Esophagus mucosa (tissue), 1 donor: ENCODE measurements at regions not wholly inside any gene's neighbourhood (a gene's known extent, or its start where the extent isn't known, plus 50 kb on each side); places are given as distances from the start of the nearest gene placed in this dataset.

Experiments used
- ATAC-seq: fragments of 200-7000 bp; cut with Tn5 transposase; one replicate; pipeline ENCODE4 v1.9.1; 2020
- donor health status: DM: yes; HTN: yes; CAD: no.

- ATAC-seq: no peak
Measured at GRCh38 chr1:29467989-29468900, 231.9 kb downstream of the PTPRU start.

GRCh38 chr1:29466258-29466657, 229.9 kb downstream of the PTPRU start:
- ATAC-seq: no peak

GRCh38 chr1:29465755-29466154, 229.4 kb downstream of the PTPRU start:
- ATAC-seq: no peak

DNA sequence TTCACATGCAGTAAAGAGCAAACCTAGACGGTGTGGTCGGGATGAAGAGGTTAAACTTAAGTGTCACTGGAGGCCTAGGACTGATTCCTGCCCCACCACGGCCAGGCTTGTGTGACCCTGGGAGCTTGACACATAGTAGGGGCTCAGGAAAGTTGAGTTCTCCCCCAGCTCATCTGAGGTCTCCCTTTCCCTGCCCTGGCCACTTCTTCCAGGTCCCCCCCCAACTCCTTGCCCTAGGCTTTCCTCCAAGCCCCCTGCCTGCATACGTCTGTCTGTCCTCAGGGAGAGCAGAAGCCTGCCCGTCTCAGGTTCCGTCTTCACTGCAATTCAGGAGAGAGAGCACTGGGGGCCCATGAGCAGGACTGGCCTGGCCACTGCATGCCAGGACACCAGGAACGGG, 225.8 kb downstream of the PTPRU start:
- no peak for ATAC-seq

- no peak for ATAC-seq
Measured at GRCh38 chr1:29461115-29461739, 224.9 kb downstream of the PTPRU start.

DNA sequence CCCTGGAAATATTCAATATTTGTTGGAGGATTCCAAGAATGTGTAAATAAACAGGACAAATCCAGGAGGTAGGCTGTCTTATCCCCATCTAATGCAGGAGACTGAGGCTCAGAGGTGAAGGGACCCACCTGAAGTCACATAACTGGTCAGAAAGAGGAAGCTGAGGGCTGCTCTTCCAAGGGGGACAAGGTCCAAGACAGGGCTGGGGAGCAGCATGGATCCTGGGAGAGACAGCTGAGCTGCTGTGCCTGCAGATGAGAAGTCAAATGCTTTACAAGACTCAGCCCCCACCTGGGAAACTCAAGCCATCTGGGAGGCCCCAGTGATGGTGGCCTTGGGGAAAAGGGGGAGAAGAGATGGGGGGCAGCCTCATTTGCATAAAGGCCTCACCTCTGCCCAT, 224.4 kb downstream of the PTPRU start:
- ATAC-seq: no peak

DNA sequence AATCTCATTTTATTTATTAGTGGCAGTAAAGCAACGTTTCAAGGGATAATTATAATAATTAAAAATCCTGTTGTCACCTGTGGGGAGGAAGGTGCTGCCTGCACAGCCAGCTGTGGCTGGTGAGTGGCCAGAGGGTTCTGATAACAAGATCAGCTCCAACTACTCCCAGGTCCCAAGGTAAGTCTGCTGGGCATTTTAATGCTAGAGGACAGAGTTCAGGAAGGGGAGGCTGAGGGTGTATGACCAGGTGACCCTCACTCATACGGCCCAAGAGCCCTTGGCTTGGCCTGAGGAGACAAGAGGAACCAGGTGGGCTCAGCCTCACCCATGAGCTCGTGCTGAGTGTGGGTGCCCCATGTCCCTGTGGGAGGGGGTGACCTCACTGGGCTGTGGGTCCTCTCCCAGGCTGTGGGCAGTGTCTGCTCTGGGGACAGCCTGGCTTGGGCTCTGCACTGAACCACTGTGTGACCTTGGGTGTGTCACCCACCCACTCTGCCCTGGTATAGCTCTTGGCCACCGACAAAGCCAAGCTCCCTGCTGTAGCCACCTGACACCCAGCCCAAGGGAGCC, 223.8 kb downstream of the PTPRU start:
- ATAC-seq: no peak

DNA sequence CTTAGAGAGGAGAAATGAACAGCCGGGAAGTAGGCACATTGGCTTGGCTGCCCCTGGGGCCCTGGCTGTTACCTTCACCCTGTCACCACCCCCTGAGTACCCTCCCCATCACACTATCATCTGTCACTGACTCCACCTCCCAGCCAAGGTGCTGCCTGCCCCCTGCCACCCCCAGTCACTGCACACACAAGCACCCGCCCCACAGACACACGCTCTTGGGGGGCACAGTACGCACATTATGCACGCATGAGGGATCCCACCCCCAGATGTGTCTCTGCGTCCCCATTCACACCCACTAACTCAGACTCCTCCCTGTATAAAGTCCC, 223.3 kb downstream of the PTPRU start:
- no peak for ATAC-seq

- no peak for ATAC-seq
Measured at GRCh38 chr1:29458737-29459619, 222.7 kb downstream of the PTPRU start.

DNA sequence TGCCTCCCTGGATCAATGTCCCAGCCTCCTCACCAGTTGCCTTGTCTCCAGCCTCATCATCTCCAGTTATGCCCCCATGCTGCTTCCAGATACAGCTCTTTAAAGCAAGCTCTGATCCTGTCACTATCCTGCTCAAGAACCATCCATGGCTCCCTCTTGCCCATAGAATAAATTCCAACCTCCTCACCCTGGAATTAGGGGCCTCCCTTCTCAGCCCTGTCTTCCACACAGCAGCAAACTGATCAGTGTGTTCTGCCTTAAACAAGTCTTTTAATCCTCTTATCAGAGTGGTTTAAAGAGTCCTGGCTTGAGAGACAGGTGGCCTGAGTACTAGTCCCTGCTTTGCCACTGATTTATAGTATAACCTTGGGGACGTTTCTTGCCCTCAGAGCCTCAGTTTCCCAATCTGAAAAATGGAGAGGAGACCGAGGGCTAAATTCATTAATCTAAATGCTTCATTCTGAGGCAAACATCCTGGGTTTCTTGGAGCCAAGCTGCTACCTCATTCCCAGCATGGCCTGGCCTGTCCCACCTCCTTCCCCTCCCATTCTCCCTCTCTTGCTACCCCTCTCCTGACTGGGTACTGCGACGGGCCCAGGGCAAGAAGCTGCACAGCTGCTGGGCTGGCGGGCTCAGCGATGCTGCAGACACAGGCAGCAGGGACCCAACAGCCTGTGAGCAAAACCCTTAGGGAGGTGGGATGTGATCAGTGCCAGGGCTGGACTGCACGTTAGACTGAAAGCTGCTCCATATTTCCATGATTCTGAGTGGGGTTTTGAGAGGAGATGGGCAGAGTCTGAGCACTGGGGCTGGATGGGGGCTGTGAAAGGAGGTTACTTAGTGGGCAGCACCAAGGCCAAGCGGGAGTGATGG, 221.4 kb downstream of the PTPRU start:
- no peak for ATAC-seq

- no peak for ATAC-seq
Measured at GRCh38 chr1:29456685-29457435, 220.5 kb downstream of the PTPRU start.

DNA sequence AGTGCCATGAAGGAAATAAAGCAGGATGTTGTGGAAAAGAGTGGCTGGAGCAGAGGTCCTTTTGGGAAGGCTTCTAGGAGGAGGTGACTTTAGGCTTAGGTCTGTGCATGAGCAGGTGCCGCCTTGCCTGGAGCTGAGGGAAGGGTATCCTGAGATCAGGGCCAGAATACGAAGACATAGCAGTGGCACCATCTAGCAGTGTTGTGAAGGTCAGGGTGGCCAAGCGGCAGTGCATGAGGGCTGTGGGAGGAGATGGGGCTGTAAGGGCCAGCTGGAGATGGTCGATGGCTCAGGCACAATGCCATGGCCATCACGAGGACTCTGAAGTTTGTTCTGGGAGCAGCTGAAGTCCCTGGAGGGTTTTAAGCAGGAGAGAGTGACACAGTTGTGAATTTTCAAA, 219.5 kb downstream of the PTPRU start:
- ATAC-seq: no peak

DNA sequence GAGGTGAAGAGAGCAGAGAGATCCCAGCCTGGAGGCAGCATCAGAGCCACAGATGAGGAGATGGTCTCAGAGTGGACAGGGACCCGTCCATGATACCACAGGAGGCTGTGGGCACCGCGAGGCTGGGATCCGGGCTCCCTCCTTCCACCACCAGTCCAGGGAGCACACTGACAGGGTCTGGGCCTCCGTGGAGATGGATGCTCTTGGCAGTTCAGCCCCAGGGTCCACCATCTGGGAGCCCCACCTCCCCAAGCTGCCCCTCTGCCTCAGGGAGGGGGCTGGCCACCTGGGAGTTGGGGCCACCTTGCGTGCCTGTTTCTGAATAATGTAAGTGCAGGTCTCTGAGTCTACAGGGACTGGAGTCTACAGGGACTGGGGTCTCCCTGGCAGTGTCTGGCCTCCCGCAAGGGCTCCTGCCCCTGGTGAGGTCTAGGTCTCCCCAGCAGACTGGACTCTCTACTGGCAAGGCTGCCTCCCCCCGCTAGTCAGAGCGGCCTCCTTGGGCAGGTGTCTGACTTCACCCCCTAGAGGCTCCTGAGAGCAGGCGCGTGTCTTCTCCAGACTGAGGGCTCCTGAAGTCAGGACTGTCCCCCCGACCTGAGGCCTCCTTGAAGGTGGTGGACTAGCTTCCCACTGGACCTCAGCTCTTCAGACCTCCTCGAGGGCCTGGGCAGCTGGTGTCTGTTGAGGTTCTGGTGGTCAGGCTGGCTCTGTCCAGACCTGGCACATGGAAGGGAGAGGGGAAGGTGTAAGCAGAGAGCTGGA, 218.5 kb downstream of the PTPRU start:
- ATAC-seq: no peak

- peak; percentile 30 for ATAC-seq
Measured at GRCh38 chr1:29453502-29454240, 217.3 kb downstream of the PTPRU start.

DNA sequence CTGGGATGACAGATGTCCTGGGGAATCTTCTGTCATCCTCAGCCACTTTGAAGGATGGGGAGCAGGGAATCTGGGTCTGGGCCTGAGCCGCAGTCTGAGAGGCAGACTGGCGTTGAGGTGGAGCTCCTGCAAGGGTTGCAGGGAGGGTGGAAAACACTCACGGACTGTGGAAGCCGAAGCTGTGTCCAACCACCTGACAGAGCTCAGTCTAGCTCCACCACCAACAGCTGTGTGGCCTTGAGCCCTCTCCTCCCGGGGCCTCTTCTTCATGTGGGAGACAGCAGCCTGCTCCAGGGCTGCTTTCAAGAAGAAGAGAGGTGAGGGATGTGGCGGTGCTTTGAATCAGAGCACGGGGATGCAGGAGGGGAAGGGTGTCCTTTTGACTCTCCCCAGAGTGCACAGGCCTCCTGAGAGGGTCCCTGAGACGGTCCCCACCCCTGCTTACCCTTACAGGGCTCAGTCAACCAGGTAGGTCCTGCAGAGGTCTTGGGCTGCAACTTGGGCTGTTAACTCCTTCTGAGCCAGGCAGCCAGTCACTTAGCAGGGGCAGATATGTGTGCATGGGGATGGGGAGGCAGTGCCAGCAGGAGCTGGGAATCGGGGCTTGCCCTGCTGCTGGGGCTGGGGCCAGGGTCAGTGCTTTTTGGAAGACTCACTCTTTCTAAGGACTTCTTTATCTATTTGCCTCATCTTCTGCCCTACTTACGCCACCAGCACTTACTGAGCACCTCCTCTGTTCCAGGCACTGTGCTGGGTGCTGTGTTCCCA, 216.3 kb downstream of the PTPRU start:
- no peak for ATAC-seq

DNA sequence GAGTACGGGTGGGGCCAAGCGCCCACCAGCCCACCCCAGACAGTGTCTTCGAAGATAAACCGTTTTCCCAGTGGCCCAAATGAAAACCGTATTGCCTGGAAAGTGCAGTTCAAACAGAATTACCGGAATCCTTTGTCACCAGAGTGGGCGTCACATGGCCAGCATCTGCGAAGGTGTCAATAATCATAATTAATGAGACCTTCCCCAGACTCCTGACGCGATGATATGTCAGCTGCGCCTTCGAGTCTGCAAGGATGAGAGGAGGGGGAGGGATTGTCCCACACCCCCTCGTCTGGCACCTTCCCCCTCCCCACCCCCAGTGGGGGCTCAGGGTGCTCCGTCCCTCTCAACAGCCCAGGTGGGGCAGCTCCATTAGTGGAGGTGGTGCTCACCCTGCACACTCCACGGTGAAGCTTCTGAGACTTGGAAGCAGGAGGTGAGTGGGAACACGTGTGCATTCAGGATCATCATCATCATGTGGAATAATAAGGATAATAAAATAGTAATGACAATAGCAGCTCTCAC, 215.1 kb downstream of the PTPRU start:
- no peak for ATAC-seq

DNA sequence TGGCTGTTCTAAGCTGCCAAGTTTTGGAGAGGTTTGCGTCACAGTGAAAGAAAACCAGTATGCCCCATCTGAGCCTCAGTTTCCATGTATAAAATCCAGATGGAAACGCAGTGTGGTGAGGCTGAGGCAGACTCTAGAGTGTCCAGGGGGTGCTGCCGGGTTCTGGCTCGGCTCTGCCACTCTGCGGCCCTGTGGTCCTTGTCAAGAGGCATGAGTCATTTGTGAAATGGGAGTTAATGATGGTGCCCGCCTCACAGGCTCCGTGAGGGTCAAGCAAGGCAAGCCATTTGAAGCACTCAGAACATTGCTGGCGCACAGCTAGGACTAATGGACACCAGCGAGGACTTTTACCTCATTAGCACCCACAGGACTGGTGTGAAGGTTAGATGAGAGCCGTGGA, 214.3 kb downstream of the PTPRU start:
- ATAC-seq: no peak

DNA sequence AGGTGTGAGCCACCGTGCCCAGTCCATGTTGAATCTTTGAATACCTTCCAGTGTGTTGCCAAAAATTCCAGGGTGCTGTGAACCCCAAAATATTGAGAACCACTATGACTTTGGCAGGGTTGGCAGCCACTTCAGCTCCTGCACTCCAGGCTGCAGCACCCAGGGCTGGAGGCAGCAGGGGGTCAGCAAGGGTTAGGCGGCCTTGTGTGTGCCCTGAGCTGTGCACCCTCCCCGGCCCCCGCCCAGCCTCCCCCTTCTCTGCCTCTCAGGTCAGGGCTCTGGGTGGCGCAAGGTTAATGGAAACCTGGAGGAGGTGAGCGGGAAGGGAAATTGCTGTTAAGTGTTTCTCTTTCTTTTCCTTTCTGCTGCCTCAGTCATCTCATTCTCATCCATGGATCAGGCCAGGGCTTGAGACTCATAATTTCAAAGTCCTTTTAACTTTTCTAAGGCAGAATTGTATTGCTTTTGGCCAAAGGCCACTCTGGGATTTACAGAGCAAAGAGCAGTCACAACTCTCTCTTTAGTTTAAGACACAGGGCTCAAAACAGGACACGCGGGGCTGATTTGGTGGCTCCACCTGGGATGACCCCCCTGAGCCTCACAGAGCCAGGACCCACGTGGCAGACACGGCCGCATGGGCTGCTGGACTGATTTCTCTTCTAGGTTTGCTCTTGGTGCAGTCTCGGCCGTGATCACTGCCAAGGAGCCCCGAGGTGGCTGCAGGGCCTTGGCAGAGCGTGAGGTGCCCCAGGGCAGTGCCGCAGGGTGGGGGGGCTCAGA, 212.3 kb downstream of the PTPRU start:
- no peak for ATAC-seq
